SJCRH30 (cell line): ENCODE measurements at regions not wholly inside any gene's neighbourhood (a gene's known extent, or its start where the extent isn't known, plus 50 kb on each side); places are given as distances from the start of the nearest gene placed in this dataset.
"Not testable (repeated sequence)": the region's sequence is repeated elsewhere in the genome, so short reads cannot be mapped to it uniquely, and the experiment has no call there.

Source experiments
- DNase-seq, 2 experiments: peaks; one replicate each; pipeline ENCODE4 v3.0.0-alpha.2; 2015 to 2020
- H3K27ac ChIP-seq: fragments of 250-450 bp; sonication (Bioruptor Pico); 2 replicates; pipeline ENCODE4 v1.5.1; 2020; ENCODE audit warnings: mild to moderate bottlenecking, moderate library complexity
- H3K27me3 ChIP-seq: fragments of 250-450 bp; sonication (Bioruptor Pico); 2 replicates; pipeline ENCODE4 v1.5.1; 2020; ENCODE audit warnings: mild to moderate bottlenecking, moderate library complexity
- H3K36me3 ChIP-seq: fragments of 250-450 bp; sonication (Bioruptor Pico); 2 replicates; pipeline ENCODE4 v1.5.1; 2020; ENCODE audit warnings: mild to moderate bottlenecking, moderate library complexity
- H3K4me1 ChIP-seq: fragments of 250-450 bp; sonication (Bioruptor Pico); 2 replicates; pipeline ENCODE4 v1.5.1; 2020; ENCODE audit warnings: mild to moderate bottlenecking, moderate library complexity
- H3K4me3 ChIP-seq: fragments of 250-450 bp; sonication (Bioruptor Pico); 2 replicates; pipeline ENCODE4 v1.5.1; 2020; ENCODE audit warnings: mild to moderate bottlenecking, moderate library complexity
- H3K9me3 ChIP-seq: fragments of 250-450 bp; sonication (Bioruptor Pico); replicated peaks from 2 replicates; pipeline ENCODE4 v1.5.1; 2020; ENCODE audit warnings: mild to moderate bottlenecking, moderate library complexity

GRCh38 chr6:58067867-58068548 lies 750.6 kb downstream of the PRIM2 start:
- not testable (repeated sequence) for H3K36me3 ChIP-seq, H3K4me1 ChIP-seq, DNase-seq, H3K27me3 ChIP-seq, H3K9me3 ChIP-seq, H3K27ac ChIP-seq, H3K4me3 ChIP-seq

DNA sequence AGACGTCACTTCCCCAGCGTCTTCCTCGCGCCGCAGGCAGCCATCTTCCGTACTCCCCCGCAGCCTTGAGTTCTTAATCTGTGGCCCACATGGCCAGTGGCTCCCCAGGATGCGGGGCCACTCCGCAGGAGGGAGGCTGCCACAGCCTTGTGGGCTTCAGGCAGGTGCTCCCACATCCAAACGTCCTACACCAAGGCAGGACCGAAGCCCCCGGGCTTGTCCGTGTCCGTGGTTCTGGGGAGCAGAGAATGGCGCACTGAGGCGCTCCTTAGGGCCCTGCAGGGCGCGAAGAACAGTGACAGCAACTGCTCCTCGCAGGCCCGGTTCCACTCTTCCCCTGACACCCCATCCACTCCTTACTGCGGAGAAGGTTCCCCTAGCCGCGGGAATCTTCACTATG lies 755.8 kb downstream of the PRIM2 start:
- DNase-seq = no peak
- H3K36me3 ChIP-seq = no peaks in the 10 kb centered on the region
- no peak overlapping the region for H3K27ac ChIP-seq
- no peaks in the 10 kb centered on the region for H3K27me3 ChIP-seq
- no peaks in the 10 kb centered on the region for H3K9me3 ChIP-seq
- H3K4me3 ChIP-seq = no peak overlapping the region
- H3K4me1 ChIP-seq = no peaks in the 10 kb centered on the region

- H3K4me1 ChIP-seq = not testable (repeated sequence)
Observed at GRCh38 chr6:58090067-58090466, 772.6 kb downstream of the PRIM2 start.

GRCh38 chr6:58097251-58097650 lies 779.8 kb downstream of the PRIM2 start:
- H3K4me3 ChIP-seq, H3K4me1 ChIP-seq, H3K36me3 ChIP-seq, H3K27me3 ChIP-seq, H3K9me3 ChIP-seq, H3K27ac ChIP-seq: not testable (repeated sequence)
- DNase-seq = peak; percentile 31 to 60

More at GRCh38 chr6:58090067-58090466, 772.6 kb downstream of the PRIM2 start:
- not testable (repeated sequence) for H3K27me3 ChIP-seq, H3K27ac ChIP-seq, H3K36me3 ChIP-seq, H3K4me3 ChIP-seq, DNase-seq, H3K9me3 ChIP-seq

GRCh38 chr6:58113960-58114359 lies 796.5 kb downstream of the PRIM2 start:
- H3K36me3 ChIP-seq = no peaks in the 10 kb centered on the region
- no peak overlapping the region for H3K27ac ChIP-seq
- no peaks in the 10 kb centered on the region for H3K27me3 ChIP-seq
- DNase-seq = peak in 1 of 2 experiments; percentile 1
- H3K4me3 ChIP-seq = no peak overlapping the region
- no peaks in the 10 kb centered on the region for H3K4me1 ChIP-seq
- no peaks in the 10 kb centered on the region for H3K9me3 ChIP-seq

DNA sequence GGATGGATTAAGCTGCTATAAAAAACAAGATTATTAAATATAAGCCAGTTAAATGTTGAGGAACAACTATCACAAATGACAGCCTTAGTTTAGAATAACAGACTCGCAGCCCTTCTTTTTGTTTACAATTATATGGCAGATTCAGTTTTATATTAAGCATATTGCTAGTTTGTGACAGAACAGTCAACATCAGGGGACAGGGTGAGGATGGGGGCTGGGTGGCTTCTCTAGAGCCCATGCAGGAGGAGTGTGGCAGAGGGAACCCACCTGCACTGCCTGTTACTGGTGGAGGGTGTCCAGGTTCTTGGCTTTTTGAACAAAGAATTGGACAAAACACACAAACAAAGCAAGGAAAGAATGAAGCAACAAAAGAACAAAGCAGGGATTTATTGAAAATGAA lies 799.7 kb downstream of the PRIM2 start:
- H3K9me3 ChIP-seq, H3K36me3 ChIP-seq, H3K4me3 ChIP-seq, H3K4me1 ChIP-seq, H3K27me3 ChIP-seq, DNase-seq, H3K27ac ChIP-seq: not testable (repeated sequence)

GRCh38 chr6:58121616-58122015 lies 804.2 kb downstream of the PRIM2 start:
- H3K4me1 ChIP-seq, H3K4me3 ChIP-seq, H3K27ac ChIP-seq, H3K36me3 ChIP-seq, DNase-seq, H3K27me3 ChIP-seq, H3K9me3 ChIP-seq: not testable (repeated sequence)

- not testable (repeated sequence) for H3K27ac ChIP-seq, H3K27me3 ChIP-seq, DNase-seq, H3K4me1 ChIP-seq, H3K9me3 ChIP-seq, H3K4me3 ChIP-seq, H3K36me3 ChIP-seq
Observed at GRCh38 chr6:58123770-58124169, 806.3 kb downstream of the PRIM2 start.

GRCh38 chr6:58128549-58128948 lies 811.1 kb downstream of the PRIM2 start:
- H3K4me3 ChIP-seq, H3K27me3 ChIP-seq, H3K36me3 ChIP-seq, H3K9me3 ChIP-seq, H3K27ac ChIP-seq, DNase-seq, H3K4me1 ChIP-seq: not testable (repeated sequence)

GRCh38 chr6:58129098-58129497 lies 811.7 kb downstream of the PRIM2 start:
- not testable (repeated sequence) for H3K9me3 ChIP-seq, H3K36me3 ChIP-seq, H3K27me3 ChIP-seq, DNase-seq, H3K27ac ChIP-seq, H3K4me3 ChIP-seq, H3K4me1 ChIP-seq

DNA sequence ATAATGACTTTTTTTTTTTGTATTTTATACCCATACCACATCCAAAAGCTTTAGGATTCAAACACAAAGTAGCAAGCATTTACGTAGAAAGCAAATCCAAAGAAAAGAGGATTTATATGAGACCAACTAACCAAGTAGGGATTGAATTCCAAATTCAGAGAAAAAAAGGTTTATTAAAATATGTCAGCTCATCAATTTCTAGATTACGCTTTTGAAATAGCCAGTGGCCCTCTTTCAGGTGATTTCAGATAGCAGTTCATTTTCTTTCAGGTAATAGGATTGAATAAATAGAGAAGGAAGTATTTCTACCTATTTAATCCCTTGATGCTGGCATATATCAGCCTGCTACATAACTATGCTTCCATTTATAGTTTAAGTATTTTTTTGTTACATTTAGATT lies 822.3 kb downstream of the PRIM2 start:
- H3K36me3 ChIP-seq, H3K9me3 ChIP-seq, DNase-seq, H3K27me3 ChIP-seq, H3K4me3 ChIP-seq, H3K27ac ChIP-seq, H3K4me1 ChIP-seq: not testable (repeated sequence)

- not testable (repeated sequence) for H3K9me3 ChIP-seq, DNase-seq, H3K27me3 ChIP-seq, H3K4me1 ChIP-seq, H3K27ac ChIP-seq, H3K4me3 ChIP-seq, H3K36me3 ChIP-seq
Observed at GRCh38 chr6:58171025-58171424, 853.6 kb downstream of the PRIM2 start.

GRCh38 chr6:58181557-58182065 lies 864.2 kb downstream of the PRIM2 start:
- H3K27me3 ChIP-seq, H3K27ac ChIP-seq, DNase-seq, H3K36me3 ChIP-seq, H3K9me3 ChIP-seq, H3K4me3 ChIP-seq, H3K4me1 ChIP-seq: not testable (repeated sequence)

DNA sequence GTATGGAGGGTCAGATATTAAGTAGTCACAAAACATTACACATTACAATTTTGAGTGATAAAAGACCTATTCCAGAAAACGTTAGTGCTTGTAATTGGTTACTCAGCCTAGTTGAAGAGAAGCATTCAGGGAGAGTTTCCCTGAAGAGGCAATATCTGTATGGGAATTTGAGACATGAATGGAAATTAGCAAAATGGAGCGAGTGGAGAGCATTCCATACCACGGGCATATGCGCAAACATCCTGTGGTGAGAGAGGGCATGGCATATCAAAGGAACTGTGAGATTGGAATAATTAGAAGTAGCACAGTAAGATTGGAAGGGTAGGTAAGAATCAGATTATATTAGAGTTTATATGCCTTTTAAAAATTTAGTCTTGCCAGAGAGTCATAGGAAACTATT lies 867.9 kb downstream of the PRIM2 start:
- H3K9me3 ChIP-seq, DNase-seq, H3K4me1 ChIP-seq, H3K36me3 ChIP-seq, H3K4me3 ChIP-seq, H3K27me3 ChIP-seq, H3K27ac ChIP-seq: not testable (repeated sequence)

DNA sequence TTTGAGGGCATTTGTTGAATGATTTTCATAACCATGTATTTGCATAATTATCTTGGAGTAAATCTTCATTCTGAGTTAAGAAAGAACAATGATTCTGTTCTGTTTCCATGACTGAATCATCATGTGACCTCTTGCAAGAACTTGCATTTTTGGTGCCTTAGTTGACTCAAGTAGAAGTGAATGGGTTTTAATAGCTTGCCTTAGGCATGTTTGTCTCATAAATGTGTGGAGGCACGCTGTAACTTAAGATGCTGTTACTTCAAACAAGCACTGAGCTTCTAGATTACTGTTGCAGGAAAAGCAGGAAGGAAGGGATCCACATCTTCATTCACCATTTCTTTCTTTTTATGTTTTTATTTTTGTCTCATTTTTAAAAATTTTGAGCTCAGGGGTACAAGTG lies 875.8 kb downstream of the PRIM2 start:
- not testable (repeated sequence) for H3K4me3 ChIP-seq, H3K4me1 ChIP-seq, H3K27me3 ChIP-seq, H3K36me3 ChIP-seq, H3K9me3 ChIP-seq, H3K27ac ChIP-seq
- peak in 1 of 2 experiments; percentile 12 for DNase-seq

- Histone ChIP-seq H3K4me3 (no peak overlapping the region), H3K27ac (no peak overlapping the region), H3K36me3 (no peaks in the 10 kb centered on the region), H3K27me3 (no peaks in the 10 kb centered on the region), H3K9me3 (no peaks in the 10 kb centered on the region), H3K4me1 (no peaks in the 10 kb centered on the region)
- no peak for DNase-seq
Observed at GRCh38 chr6:58198301-58198700, 880.9 kb downstream of the PRIM2 start.
